Ramos (cell line): ENCODE measurements at regions not wholly inside any gene's neighbourhood (a gene's known extent, or its start where the extent isn't known, plus 50 kb on each side); places are given as distances from the start of the nearest gene placed in this dataset.
"Not testable (repeated sequence)": the region's sequence is repeated elsewhere in the genome, so short reads cannot be mapped to it uniquely, and the experiment has no call there.

ENCODE experiments used
- in situ Hi-C: fragments of 300-500 bp; cut with MboI; formaldehyde crosslinking; loops from one replicate; pipeline ENCODE4 v1.14.3; 2022; ENCODE audit warnings: low sequenced_read_pairs; ENCODE audit not compliant: unreplicated experiment

DNA sequence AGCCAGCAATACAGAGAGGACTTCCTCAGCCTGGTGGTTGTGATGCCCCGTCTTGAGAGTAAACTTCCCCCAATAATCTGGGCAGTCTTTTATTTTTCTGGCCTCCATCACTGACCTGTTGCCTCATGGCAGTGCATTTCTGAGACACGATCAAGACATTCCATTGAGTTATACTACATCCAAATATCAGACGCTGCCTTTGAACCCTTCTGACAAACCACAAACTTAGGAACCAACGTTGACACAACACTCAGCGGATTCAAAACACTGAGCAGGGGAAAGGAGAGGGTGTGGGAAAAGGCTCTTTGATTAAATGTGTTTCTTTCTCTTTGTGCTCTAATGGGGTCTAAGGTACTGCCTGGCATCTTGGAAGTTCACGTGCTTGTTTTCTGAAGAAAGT, 100.7 kb upstream of the TBX5 start:
- in situ Hi-C loops = no loop called here

DNA sequence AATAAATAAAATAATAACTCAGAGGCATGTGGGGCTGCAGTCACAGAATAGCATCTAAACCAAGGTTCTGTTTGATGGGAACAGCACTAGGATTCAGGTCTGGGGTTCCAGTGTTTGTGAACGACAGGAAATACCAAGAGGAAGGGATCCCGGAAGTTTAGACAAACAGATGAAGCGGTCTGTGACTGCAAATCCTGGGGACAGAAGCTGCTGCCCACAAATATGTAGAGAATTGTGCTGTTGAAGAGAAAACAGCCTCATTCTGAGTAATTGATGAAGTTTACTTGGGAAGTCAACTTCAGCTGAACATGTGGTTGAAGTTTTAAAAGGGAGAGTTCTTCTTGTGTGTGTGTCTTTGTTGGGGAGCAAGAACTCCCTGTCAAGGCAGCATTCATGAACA, 98.4 kb upstream of the TBX5 start:
- in situ Hi-C loops = no loop called here

DNA sequence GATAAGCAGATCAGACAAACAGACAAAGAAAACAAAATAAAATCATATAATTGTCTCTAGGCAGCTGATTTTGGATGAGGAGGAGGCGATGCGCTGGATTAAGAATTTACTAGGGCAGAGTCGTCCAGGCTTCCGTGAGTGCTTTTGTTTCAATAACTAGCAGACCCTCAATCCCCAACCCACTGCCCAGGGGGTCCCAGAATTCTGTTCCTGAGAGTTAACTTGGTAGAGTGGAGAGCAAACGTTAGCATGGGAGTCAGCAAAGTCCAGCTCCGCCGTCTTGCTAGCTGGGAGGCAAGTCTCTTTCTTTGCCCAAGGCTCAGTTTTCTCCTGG, 95.5 kb upstream of the TBX5 start:
- in situ Hi-C loops = no loop called here

DNA sequence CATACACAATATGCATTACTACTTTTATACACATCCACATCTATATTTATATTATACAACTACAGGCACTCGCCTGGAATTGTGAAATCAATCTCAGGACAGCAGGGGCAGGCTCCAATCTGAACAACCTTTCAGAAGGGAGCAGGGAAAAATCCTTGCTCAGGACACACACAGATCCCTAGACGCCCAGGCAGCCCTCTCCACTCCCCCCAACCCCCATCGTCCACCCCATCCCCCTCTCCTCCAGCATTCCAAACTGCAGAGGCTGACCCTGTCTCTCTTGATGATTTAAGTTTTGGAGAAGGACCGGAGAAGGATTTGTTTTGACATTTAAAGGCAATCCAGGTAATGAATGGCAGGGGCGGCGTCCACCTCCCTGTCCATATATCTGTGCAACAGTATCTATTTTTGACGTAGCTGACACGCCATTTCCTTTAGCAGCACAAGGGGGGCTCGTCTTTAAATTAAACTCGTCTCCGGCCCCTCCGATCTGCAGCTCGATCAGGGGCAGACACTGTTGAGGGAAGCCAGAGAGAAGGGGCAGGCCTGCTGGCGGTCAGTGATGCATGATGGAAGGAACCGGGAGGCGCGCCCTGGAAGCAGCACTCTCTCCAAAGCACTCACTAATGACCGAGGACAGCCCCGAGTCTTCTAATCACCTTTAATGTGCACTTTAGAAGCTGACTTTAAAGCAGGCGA, 95.0 kb upstream of the TBX5 start:
- in situ Hi-C loops = no loop called here

DNA sequence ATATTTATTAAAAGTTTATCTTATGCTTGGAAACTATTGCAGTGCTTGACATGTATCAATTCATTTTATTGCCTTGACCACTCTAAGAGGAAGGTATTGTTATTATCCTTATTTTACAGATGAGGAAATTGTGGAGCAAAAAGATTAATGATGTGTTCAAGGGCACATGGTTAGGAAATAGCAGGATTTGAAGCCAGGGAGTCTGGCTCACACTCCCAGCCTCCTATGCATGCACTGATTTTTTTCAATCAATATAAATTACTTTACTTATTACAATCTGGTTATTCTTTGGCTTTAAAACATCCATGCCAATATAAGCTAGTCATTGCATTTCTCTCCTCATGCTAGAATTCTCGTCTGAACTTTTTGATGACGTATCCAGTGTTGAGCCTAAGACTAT, 94.2 kb upstream of the TBX5 start:
- in situ Hi-C loops = no loop called here

DNA sequence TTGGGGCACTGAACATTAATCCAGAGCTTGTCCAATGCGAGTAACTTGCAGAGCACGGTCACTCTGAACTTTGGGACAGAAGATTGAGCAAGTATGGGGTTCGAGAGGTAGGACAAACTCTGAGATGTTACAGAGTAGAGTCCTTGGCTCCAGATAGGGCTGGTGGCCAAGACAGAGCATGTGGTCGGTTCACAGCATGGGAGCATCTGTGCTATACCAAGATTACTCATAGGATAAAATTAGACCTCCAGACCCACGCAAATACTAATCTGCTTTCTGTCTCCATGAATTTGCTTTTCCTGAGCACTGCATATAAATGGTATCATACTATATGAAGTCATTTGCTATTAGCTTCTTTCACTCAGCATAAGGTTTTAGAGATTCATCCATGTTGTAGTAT, 93.4 kb upstream of the TBX5 start:
- in situ Hi-C loops = no loop called here

DNA sequence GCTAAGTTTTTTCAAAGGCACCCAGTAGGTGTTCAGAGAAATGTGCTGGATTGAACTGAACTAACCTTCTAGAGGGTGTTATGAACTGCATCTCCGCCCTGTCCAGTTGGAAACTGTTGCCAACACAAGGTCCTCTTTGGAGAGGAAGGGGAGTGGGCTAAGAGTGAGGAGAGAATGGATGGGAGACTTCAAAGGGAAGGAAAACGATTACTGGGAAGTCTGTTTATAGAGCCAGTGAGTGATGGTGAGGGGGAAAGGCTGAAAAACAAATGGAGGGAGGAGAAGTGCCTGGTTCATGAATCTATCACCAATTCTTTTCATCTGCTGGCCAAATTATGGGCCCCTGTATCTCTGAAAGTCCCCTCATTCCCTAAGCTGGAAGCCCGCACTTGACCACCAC, 86.0 kb upstream of the TBX5 start:
- in situ Hi-C loops = no loop called here

DNA sequence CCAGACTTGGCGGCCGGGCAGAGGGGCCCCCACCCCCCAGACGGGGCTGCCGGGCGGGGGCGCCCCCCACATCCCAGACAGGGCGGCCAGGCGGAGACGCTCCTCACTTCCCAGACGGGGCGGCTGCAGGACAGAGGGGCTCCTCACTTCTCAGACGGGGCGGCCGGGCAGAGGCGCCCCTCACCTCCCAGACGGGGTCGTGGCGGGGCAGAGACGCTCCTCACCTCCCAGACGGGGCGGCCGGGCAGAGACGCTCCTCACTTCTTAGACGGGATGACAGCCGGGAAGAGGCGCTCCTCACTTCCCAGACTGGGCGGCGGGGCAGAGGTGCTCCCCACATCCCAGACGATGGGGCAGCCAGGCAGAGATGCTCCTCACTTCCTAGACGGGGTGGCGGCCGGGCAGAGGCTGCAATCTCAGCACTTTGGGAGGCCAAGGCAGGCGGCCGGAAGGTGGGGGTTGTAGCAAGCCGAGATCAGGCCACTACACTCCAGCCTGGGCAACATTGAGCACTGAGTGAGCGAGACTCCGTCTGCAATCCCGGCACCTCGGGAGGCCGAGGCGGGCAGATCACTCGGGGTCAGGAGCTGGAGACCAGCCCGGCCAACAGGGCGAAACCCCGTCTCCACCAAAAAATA, 79.0 kb upstream of the TBX5 start:
- in situ Hi-C loops = not testable (repeated sequence)

DNA sequence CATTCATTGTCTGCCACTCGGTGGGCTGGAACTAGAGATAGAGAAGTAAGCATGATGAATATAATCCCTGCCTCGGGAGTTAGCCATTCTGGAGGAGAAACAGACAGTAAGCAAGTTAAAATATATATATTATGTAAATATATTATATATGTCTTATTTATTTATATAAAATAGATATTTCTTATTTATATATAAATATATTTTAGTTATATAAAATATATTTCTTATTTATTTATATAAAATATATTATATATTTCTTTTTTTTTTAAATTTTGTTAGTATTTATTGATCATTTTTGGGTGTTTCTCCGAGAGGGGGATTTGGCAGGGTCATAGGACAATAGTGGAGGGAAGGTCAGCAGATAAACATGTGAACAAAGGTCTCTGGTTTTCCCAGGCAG, 78.1 kb upstream of the TBX5 start:
- in situ Hi-C loops = no loop called here

DNA sequence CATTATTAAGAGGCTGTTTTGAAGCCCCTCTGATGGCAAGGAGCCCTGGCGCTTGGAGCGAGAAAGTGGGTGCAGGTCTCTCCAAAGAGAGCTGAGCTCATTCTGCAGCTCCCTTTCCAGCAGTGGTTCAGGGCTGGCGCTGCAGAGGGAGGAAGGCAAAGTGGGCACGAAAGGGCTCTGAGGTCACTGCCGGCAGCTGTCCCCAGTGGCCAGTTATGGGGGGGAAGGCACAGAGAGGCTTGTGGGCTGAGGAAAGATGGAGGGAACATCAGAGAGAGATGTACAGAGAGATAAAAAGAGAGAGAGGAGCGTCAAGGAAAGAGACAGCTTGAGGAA, 75.2 kb upstream of the TBX5 start:
- in situ Hi-C loops = no loop called here

DNA sequence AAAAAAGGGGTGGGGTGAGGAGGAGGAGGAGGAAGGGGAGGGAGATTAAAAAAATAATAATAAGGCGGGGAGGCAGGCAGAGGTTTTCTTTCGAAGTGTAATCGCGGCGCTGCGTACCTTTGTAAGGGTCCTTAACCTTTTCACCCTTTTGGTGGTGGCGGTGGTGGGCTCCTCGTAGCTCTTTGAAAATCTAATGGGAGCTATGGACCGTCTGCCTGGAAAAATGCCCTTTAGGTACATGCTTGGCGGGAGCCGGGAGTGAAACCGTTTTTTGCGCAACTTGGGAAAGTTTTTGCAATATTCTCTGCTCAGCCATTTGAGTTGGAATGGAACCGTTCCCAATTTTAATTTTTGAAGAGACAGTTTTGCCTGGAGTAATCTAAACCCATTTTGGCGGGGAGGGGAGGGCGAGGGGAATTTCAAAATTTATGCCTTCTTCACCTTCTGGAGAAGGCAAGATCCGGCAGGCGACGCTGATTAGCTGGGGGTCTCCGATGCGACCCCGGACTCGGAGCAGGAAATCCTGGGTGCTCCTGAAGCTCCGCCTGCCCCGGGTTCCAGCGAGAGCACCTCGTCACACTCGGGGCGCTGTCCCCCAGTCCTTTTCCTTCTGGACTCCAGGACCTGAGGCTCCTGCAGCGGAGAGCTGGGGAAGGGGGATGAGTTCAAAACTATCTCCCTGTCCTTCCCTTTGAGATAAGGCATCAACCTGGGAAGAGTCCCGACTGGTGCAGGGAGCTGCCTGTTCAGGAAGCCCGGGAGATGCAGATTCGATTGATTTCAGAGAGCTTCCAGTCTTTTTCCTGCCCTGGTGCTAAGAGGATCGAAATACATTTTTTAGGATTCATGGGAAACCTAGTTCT, 74.6 kb upstream of the TBX5 start:
- in situ Hi-C loops = no loop called here

DNA sequence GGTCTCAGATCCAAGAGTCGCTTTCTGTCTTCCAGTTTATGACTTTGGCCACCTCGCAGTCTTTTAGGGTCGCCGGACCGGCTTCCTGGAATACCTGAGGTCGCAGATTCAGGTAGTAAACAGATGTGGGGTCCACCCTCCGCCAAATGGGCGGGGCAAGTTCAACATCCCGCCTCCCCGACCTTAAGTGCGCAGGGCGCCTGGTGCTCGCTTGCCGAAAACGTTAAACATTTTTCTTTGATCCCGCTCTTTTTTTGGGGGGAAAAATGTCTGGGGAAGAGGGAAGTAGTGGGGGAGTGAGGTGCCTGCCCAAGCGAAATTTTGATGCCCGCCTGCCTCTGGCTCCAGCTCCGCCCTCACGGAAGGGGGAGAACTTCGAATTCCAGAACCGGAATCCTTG, 73.9 kb upstream of the TBX5 start:
- in situ Hi-C loops = no loop called here

DNA sequence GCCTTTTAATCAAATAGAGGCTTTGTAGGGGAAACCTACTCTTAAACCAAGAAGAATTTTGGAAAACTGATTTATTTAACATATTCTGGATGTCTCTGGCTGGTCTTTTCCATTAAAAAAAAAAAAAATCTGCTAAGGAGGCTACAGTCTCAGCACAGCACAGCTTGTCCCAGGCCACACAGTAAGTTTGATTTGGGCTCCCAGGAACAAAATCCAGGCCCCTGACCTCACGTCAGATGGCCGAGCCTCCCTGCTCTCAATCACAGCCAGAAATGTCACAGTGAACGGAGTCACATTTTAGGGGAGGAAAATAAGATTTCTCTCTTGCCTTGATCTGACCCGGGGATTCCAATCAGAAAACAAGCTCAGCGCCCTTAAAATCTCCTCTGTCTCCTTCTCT, 72.9 kb upstream of the TBX5 start:
- in situ Hi-C loops = no loop called here

DNA sequence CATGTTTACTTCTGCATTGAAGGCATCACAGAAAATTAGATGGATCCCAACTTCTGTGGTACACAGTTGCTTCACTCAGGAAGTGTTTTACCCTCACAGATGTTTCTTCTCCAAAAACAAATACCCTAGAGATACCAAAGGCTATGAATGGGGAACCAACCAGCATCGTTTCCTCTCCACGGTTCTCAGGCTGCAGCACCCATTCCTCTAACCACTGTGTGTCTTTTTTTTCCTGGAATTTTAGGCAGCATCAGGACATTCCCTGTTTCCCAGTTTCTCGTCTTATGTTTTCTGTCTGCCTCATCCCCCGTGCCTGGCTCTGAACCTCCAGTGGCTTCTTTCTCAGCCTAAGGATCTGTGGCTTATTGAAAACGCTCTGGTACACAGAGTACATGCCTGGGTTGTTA, 72.0 kb upstream of the TBX5 start:
- in situ Hi-C loops = no loop called here

DNA sequence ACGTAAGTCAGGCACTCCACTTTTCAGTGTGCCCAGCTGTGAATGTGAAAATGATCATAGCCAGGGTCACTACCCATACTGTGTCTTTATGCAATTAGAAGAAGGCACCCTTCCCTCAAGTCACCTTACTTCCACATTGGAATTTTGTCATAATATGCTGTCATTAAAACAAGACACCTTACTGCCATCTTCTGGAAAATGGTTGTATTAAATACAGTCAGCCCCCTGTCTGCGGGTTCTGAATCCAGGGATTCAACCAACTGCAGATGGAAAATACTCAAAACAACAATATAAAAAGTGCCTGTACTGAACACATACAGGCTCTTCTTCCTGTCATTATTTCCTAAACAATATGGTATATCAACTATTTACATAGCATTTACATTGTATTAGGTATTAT, 70.2 kb upstream of the TBX5 start:
- in situ Hi-C loops = no loop called here

DNA sequence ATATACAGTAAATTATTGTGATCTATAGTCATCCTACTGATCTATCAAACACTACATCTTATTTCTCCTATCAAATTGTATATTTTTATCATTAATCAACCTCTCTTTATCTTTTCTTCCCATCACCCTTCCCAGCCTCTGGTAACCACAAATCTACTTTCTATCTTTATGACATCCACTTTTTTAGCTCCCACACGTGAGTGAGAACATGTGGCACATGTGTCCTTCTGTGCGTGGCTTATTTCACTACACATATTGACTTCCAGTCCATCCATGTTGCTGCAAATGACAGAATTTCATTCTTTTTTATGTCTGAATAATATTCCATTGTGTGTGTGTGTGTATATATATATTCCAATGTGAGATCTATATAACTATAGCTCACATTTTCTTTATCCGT, 67.8 kb upstream of the TBX5 start:
- in situ Hi-C loops = no loop called here

DNA sequence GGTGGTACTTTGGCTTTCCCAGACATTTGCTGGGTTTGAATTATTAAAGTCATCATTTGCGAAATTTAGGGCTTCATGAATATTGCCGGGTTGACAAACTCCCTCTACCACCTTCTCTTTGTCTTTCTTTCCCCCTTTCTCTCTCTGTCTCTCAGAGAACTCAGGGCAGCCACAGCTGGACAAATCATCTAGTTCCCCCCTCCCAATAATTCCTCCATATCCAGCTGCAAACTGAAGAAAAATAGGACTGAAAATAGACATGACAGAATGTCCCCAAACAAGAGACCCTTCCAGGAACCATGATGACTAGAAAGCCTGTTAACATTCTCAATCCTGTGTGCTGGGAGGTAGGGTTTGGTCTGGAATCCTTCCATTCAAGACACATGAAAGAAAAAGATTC, 67.1 kb upstream of the TBX5 start:
- in situ Hi-C loops = no loop called here

DNA sequence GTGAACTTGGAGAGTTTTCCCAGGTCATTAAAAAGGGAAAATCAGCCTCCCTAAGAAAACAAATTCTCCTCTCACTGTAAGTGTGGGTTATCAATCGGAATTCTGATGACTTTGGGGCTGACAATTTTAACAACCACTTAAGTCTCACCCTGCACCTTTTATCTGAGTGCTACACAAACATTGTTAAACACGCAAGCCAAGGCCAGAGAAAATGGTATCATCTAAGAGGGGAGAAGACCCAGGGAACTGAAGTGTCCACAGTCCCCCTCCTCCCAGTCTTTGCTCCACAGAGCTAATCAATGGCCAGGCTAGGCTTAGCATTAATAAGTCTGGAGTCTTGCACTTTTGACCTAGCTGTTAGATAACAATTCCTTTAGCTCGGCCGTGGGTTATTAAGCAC, 51.7 kb upstream of the TBX5 start:
- in situ Hi-C loops = no loop called here
